Lower leg skin (tissue), 3 donors: ENCODE measurements at regions not wholly inside any gene's neighbourhood (a gene's known extent, or its start where the extent isn't known, plus 50 kb on each side); places are given as distances from the start of the nearest gene placed in this dataset.

Experiments used
- CTCF ChIP-seq, 3 donors: fragments of 450-650 bp; IDR thresholded peaks; one replicate each; pipeline ENCODE4 v1.5.1; 2016; ENCODE audit warnings: antibody characterized with exemption in 3 of 3, mild to moderate bottlenecking in 3 of 3, moderate library complexity in 2 of 3
- POLR2A ChIP-seq, 2 donors: fragments of 450-650 bp; IDR thresholded peaks; one replicate each; pipeline ENCODE4 v1.6.1; 2016 to 2017; ENCODE audit warnings: antibody characterized with exemption in 2 of 2, mild to moderate bottlenecking in 1 of 2, moderate library complexity in 1 of 2

- TF ChIP-seq CTCF (IDR thresholded peaks at IDR 0.05) (no peak), POLR2A (IDR thresholded peaks at IDR 0.05) (no peak)
These were observed 95.6 kb upstream of the SLC4A4 start for GRCh38 chr4:71243091-71243833.
